BJ (cell line): ENCODE measurements at regions not wholly inside any gene's neighbourhood (a gene's known extent, or its start where the extent isn't known, plus 50 kb on each side); places are given as distances from the start of the nearest gene placed in this dataset. TPM values are rescaled to one million over a fixed set of nuclear protein-coding genes. Genes with fewer than 3 reads are reported as not detected.

Experiments
- CTCF ChIA-PET: fragments of 350-600 bp; formaldehyde crosslinking; extraction: SDS; loops from one replicate; lab custom pipeline; 2021; ENCODE audit warnings: antibody characterized with exemption, inconsistent platforms; lab: Yijun Ruan, JAX
- POLR2A ChIA-PET: fragments of 300-600 bp; sonication (Branson Sonifier 250); formaldehyde crosslinking; extraction: SDS; loops from one replicate; lab custom pipeline; 2021; ENCODE audit warnings: antibody characterized with exemption; lab: Charles Lee
- DNase-seq: peaks from one replicate; pipeline ENCODE4 v3.0.0-alpha.2; 2011; ENCODE audit warnings: low read depth
- H3K27me3 ChIP-seq: 2 replicates; pipeline ENCODE4 v1.6.0; 2011; ENCODE audit warnings: low read length; ENCODE audit not compliant: control insufficient read depth, insufficient read depth
- H3K36me3 ChIP-seq: 2 replicates; pipeline ENCODE4 v1.5.1; 2011; ENCODE audit warnings: low read length; ENCODE audit not compliant: control insufficient read depth, insufficient read depth
- H3K4me3 ChIP-seq: 2 replicates; pipeline ENCODE4 v1.5.1; 2011; ENCODE audit warnings: low read depth, mild to moderate bottlenecking, control low read depth, low read length
- small RNA-seq: library from RNA; depleted of rRNA; stranded (forward); fragments of <200 nt; gene quantifications from one replicate; pipeline ENCODE3, GENCODE V24; 2012; ENCODE audit warnings: low replicate concordance, low read depth; ENCODE audit not compliant: insufficient read length
- TF ChIP-seq, protein P1 (sequence below): IDR thresholded peaks from 2 replicates; pipeline ENCODE4 v1.5.1; 2011; ENCODE audit warnings: low read depth, mild to moderate bottlenecking, control low read depth, inconsistent platforms, low read length, moderate library complexity; ENCODE audit not compliant: insufficient read depth

DNA sequence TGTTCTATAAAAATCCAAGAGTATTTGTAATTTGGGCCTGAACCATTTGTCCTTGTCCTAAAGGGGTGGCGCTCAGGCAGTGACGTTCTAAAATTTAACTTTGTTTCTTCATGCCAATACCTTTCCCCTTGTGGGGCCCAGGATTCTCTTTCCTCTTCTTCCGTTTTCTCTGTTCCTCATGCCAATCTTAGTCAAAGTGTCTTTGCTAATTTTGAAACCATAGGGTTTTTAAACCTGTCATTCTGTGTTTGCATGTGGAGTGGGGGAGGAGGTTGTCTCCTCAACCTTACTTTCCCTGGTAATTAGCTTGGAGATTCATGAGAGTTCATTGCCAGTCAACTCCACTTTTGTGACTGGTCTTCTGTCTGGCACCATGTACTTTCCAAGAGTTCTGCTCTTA is 337.1 kb downstream of the MAF start:
- Histone ChIP-seq H3K27me3 (no peaks in the 10 kb centered on the region), H3K36me3 (no peaks in the 10 kb centered on the region), H3K4me3 (no peak overlapping the region)
- TF ChIP-seq, protein P1, sequence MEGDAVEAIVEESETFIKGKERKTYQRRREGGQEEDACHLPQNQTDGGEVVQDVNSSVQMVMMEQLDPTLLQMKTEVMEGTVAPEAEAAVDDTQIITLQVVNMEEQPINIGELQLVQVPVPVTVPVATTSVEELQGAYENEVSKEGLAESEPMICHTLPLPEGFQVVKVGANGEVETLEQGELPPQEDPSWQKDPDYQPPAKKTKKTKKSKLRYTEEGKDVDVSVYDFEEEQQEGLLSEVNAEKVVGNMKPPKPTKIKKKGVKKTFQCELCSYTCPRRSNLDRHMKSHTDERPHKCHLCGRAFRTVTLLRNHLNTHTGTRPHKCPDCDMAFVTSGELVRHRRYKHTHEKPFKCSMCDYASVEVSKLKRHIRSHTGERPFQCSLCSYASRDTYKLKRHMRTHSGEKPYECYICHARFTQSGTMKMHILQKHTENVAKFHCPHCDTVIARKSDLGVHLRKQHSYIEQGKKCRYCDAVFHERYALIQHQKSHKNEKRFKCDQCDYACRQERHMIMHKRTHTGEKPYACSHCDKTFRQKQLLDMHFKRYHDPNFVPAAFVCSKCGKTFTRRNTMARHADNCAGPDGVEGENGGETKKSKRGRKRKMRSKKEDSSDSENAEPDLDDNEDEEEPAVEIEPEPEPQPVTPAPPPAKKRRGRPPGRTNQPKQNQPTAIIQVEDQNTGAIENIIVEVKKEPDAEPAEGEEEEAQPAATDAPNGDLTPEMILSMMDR: no peak
- ChIA-PET CTCF (interaction anchor here (0.7 kb wide), 1 partner anchor 11 kb away, joined by 3 read pairs; no protein-coding TSS in a partner anchor), POLR2A (no interaction called here)
- DNase-seq: no peak

Small RNA genes in the stretch of these regions (small RNA-seq; reads per million reads assigned to genes)
- not detected for gene RNA5SP431
